C1 segment of cervical spinal cord (tissue), 14 donors: ENCODE measurements at regions not wholly inside any gene's neighbourhood (a gene's known extent, or its start where the extent isn't known, plus 50 kb on each side); places are given as distances from the start of the nearest gene placed in this dataset.

Experiments
- DNase-seq, 14 donors: peaks; one replicate each; lab custom pipeline; 2025; lab: John Stamatoyannopoulos, UW

DNA sequence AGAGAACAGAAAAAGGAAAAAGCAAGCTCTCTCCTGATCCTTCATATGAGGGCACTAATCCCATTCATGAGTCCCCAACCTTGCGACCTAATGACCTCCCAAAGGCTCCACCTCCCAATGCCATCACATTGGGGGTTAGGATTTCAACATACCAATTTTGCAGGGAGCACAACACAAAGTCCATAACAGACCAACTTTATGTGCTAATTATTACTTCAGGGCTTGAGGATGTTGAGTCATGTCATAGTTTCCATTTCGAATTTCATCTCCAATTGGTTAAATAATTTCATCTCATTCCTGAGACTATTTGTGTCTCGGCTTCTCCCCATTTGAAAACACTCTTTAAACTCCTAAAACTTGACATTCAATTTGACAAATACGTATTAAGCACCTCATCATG is 69.9 kb upstream of the KLF7 start:
- DNase-seq: no peak

DNA sequence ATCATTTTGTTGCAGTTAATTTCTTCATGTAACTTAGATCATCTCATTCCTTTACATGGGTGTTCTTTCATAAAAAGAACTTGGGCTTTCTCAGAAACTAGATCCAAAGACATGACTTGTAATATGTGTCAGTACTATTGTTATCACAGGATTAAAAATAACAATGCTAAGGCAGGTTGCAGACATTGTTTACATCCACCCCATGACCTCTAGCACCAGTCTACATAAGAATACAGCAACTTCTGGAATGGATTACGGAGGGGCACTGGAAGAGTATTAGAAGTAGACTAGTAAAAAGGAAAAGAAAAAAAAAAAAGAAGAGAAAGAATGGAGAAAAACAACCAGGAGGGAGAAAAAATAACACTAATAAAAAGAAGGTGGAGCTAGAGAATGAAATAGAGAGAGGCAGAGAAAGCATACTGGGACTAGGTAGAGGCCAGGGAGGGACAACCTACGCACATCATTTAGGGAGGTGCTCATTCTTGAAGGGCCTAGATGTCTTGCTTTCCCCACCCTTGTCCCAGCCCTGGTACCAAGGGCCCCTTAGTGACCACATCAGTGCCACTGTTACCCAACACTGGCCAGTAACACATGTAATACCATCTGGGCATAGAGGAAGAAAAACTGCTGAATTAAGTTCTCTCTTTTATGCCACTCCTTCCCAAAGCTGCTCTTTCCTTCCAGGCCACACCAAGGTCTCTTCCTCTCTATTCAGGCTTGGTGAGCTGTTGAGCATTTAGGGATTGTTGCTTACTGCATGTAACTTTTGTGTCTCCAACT is 70.6 kb upstream of the KLF7 start:
- DNase-seq: no peak

DNA sequence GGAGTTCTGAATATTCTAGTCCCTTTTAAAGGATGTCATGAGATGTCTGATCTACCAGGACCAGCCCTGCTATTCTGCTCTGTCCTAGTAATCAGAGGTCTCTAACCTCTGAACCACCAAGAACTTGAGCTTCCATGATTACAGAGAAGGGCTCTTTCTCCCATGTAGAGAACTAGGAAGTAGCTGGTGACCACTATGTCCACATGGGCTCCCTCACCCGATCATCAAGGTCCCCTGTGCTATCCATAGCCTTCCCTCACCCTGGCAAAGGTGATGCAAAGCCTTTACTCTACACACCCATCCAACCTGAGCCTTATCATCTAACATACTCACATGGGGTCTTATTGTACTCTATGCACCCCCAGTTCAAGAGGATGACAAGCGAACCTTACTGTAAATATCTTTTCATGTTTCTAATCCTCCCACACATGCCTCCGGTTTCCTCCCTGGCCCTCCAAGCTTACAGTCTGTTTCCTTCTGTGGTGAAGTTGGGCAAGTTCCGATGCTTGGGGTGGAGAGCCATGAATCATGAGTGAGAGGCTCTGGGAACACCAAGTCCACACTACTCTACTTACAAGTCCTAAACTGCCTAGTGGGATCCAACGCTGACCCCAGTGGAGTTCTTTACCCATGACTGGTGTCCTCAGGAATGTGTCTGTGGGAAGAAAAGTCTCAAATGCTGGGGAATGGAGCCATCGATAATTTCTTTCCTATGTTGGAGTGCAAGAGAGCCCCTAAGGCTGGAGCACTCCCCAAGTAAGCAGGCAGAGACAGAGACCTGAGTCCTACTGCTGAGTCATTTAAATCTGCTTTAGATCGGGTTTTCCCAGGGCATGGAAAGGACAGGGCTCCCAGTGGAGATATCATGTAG is 73.3 kb upstream of the KLF7 start:
- DNase-seq: no peak

DNA sequence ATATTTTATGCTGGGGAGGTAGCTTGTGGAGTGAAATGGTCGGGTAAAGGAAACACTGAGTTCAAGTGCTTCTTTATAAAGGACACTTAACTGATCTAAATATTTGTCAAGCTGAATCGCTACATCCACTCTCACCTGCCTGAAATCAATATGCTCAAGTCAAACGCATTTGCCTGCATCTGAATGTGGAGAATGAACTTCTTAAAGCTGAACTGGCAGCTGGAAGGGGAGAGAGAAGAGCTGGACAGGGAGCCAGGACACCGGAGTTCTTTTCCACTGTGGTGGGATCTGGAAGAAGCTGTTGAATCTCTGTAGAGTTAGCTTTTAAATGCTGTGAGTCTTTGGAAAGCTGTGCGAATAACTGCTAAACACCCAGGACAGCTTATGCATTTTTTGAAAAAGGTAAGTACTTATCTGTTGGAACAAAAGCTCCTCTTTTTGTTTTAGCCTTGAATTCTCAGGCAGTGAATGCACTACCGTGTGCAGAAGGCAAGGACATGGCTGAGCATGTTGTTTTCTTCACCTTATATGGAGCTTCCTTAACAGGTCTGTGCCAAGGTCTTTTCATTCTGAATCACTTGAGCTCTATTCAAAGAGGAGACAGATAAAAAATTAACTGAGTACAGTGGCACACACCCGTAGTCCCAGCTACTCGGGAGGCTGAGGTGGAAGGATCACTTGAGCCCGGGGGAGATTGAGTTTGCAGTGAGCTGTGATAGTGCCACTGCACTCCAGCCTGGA is 74.2 kb upstream of the KLF7 start:
- no peak for DNase-seq

DNA sequence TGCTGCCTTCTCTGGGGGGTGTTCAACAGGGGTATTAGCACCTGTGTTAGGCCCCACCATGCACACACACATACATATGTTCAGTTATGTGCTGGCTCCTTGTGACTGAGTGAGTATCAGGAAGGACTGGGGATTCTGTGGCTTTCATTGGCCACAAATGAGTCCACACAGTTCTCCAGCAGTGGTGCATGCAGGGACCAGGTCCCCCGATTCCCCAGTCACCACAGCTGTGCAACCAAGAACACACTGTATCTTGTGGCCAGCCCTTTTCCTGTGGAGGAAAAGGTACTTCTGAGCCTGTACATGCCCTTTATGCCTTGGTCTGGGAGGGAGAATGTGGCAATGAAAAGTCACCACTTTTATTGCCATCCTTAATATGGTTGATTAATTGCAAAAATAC is 74.9 kb upstream of the KLF7 start:
- DNase-seq: no peak

DNA sequence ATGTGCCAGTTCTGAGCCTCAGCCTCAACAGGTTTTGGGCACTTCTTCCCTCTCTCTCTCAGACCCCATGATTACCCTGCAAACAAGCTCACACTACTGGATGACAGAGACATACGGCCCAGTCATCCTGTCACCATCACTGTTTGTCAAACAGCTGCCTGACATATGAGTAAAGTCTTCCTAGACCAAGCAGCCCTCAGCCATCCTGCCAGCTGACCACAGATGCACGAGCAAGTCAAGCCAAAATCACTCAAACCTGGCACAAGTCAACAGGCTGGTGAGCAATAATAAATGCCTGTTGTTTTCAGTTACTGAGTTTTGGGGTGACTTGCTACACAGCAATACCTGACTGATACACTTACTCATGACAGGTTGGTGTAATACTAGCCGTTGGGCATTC is 75.5 kb upstream of the KLF7 start:
- no peak for DNase-seq

DNA sequence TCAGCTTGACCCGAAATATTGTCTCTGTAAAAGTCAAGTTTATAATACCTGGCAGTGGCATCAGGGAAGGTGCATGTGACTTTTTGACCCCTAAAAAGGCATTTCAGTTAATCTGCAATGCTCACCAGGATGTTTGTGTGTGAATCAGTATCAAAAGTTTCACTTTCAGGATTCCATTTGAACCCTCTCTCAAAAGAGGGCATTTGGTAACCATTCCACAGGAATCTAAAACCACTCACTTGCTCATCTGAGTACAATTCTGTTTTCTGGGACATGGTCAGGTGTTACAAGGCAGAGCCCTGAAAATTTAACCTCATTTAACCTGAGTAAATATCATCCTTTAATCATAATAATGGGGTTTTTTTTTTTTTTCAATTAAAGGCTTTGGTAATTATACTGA is 77.9 kb upstream of the KLF7 start:
- DNase-seq: no peak

DNA sequence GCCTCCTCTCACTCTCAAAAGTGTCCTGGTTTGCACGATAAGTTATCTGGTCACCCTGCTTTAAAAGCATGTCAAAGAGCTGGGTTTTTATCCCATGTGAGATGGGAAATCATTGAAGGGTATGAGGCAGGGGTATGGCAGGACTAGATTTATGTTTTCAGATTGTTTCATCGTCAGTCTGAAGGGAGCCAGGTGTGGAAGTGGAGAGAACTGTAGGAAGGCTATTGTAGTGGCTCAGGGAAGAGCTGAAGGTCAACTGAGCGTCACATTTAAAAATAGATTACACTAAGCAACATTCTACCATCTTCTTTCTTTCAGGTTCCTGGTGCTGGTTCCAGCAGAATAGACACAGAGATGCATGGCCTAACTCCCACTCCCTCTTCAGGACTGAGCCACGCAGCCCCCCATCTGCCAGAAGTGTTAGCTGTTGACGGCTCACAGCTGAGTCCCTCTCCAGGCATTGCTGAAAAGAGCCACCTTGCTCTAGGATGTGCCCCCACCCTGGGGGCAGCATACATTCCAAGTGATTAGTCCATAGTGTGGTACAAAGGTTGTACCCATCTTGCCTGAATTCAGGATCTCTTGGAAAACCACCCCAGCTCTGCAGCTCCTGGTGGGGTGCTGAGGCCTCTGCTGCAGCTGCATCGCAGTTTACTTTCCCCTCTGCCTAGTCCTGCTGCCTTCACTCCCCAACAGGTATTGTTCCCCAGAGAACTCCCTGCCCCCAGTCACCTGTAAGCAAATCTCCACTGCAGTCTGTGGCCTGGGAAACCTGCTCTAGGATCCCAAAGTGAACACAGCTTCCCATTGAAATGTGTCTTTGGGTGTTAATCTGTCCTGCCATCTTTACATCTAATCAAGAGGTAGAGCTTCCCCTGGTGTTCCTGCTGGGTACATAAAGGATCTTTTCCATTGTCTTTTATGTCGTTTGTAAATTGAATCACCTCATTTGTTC is 79.5 kb upstream of the KLF7 start:
- no peak for DNase-seq

DNA sequence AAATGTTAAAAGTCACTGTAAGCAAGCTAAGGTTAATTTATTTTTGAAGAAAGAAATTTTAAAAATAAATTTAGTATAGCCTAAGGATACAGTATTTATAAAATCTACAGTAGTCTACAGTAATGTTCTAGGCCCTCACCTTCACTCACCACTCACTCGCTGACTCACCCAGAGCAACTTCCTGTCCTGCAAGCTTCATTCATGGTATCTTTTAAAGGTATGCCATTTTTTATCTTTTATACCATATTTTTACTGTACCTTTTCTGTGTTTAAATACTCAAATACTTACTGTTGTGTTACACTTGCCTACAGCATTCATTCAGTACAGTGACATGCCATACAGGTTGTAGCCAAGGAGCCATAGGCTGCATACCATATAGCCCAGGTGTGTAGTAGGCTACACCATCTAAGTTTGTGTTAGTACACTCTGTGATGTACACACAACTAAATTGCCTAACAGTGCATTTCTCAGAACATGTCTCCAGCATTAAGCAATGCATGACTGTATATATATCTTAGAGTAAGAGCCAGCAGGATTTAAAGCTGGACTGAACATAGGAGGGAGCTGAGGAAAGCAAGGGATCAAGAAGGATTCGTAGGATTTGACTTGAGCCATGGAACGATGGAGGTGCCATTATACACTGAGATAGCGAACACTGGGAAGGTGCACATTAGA is 83.1 kb upstream of the KLF7 start:
- no peak for DNase-seq

DNA sequence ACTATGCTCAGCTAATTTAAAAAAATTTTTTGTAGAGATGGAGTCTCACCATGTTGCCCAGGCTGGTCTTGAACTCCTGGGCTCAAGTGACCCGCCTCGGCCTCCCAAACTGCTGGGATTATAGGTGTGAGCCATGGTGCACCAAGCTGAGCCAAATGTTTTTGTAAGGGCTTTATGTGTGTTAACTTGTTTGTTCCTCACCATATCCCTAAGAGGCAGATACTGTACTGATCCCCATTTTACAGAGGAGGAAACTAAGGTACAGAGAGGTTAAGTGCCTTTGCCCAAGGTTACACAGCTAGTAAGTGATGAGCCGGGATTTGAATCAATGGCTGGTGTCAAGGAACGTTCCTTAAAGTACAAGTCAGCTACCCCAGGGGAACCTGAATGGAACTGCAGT is 85.3 kb upstream of the KLF7 start:
- DNase-seq: no peak

DNA sequence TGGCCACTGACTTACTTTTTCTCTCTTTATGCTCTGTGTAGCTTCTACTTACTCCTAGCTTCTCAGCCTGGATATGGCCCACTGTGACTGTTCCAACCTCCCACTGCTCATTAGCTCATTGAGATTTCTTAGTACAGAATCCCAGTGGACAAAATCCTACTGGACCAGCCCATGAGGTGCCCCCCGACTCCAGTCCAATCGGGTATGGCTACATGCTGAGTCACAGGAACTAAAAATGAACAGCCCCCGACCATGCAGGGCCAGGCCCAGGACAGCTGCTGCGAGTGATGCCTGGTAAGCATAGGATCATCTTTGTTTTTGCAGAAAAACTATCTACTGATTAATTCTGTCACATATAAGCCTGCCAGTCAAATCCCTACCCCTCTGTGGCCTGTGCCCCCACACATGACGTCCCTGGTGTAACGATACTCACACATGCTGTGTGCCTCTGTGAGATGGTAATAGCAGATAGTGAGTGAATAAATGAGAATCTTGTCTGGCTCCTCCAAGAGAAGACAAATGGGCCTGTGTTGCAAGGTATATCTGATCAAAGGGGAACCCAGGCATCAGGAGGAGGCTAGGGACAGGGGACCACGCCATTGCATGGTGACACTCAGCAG is 85.9 kb upstream of the KLF7 start:
- no peak for DNase-seq

DNA sequence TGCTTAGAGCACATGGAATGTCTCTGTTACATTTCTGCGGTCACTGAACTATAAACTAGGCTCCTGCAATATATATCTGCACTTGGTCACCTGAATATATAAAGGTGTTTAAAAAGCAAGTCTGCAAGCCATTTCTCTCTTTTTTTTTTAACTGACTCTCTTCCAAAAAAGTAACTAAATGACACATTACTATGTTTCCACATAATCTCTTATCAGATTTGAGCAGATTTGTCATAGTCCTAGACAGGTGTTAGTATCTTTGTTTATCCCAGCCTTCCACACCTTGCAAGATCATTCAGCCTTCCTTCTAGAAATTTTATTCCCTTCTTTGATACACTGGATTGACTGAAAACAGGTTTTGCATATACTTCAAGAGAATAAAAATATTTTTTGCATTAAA is 86.7 kb upstream of the KLF7 start:
- DNase-seq: no peak

DNA sequence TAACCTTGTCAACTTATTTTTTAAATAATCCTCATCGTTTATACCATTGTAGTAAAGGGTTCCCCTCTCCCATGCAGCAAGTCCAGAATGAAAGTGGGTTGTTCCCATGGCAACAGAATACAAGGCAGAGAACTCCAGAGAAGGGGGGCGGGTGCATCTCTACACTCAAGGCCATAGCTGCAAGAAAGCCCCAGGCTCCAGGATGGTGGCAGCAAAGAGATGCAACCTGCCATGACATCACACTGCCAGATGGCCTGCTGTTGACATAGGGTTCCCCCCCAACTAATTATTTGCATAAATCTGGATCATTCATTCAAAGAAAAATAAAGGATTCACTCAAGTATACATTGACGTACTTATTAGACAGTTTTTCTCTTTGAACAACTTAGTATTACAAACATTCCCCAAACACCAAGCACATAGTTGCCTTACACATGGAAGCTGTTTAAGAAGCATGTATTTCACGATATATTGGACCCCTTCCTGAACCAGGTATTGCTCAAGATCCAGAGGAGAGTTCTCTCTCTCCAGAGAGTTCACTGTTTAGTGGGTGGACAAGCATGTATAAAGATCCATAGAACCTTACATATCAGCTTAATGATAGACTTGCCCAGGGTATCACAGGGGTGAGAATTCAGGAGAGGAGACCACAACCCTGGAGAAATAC is 87.4 kb upstream of the KLF7 start:
- peak in 1 of 14 donors; percentile 50 for DNase-seq

DNA sequence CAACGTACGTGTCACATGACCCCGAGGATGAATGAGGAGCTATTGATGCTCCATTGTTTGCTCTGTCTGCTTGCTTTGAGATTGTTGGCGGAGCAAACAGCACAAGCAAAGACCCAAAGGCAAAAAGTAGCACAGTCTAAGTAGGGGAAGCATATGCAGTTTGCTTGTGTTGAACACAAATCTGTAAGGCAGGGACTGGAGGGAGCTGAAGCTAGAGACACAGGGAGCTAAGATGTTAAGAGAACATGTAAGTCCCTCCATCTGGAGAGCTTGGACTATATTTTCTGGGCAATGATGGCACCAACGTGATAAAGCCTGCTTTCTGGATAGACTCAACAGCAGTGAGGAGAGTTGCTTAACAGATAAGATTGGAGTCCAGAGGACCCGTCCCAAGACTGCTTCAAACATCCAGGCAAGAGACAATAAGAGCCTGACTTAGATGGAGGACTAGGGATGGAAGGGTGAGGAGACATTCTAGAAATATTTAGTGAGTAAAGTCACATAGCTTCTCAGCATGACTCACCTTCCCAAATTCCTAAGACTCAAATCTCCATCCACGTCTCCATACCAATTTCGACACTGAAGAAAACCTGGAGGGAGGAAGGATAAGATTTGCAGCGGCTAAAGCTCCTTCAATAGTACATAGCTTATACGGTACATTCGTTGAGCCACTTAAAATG is 88.1 kb upstream of the KLF7 start:
- no peak for DNase-seq

DNA sequence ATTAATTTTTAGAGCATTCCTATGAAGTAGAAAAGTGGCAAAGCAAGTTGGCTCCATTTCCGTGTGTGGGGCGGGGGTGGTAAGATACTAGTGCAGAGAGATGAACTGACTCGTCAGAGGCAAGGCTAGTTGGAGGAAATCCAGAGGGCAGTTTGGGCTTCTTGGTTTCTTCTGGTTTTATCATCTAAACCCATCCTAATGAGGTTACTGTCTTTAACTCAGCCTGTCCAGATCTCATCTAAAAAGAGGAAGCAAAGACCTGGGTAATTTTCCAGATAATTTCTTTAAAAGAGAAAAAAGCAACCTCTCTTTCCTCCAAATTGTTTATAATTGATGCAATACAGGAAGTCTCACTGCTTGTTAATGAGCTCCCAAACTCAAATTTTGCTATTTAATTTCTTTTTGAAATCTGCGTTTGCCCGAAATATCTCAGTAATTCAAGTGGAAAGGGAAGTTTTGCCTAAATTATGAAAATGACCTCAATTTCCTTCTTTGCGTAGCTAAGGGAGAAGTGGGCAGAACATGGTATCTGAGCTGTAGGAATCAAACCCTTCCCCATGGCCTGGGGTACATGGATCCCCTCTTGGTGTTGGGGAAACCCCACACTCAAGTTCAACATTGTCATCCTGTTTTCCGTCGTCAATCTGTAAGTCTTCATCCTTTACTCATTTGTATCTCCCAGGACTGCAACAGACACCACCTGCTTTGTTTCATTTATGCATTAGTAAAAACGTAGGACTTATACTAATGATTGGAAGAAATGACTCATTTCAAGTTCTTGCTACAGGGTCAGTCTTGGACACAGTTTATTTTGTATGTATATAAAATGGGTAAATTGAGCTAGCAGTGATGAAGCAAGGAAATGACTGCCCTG is 89.1 kb upstream of the KLF7 start:
- DNase-seq: no peak

DNA sequence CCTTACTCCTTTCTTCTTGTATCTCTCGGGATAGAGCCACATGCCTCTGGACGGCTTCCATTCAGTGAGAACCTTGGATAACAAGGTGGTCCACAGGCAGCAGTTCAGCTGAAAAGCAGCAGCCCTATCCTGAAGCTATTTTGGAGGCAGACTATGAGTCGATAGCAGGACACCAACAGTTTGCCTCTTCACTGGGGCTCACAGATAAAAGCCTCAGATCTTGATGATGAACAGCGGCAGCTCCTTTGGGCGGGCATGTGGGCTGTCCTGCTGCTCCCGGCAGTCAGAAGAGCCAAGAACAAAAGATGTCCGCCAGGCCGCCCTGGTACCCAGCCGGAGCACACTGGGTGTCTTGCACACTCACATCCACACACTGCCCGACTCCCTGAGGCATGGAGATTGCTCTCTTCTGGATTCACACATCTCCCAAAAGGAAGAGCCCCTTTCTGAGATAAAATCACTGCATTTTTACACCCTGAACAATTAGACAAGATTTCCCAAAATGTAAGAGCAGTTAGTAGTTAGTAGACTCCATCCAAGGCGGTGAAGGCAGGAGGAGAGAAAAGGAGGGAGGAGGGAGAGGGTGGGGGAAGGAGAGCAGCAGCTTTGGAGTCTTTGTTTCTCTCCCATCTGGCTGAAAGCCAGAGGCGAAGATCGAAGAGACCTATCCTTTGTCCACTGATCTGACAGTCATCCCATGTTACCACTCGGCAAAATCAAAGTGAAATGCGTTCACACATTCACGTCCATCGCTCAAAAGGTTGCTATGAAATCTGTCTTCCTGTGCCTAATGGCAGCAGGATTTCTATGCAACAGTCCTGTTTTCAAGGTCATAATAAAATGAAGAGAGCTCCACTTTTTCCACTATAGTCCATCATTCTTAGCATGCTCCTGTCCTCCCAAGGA is 90.1 kb upstream of the KLF7 start:
- DNase-seq: peak in 5 of 14 donors; percentile 9 to 78 (median 36)
